Osteoblast (primary cell): ENCODE measurements at regions not wholly inside any gene's neighbourhood (a gene's known extent, or its start where the extent isn't known, plus 50 kb on each side); places are given as distances from the start of the nearest gene placed in this dataset.
A peak's percentile ranks its signal among the peaks of the same experiment; 100 is the strongest.

Source experiments
- DNase-seq: peaks from one replicate; pipeline ENCODE4 v3.0.0; 2011; ENCODE audit warnings: low spot score, mixed read lengths; ENCODE audit not compliant: insufficient read length; ENCODE audit errors: missing footprints
- H2AFZ ChIP-seq: 2 replicates; pipeline ENCODE4 v1.6.0; 2011; ENCODE audit warnings: mild to moderate bottlenecking, low read length
- H3K27ac ChIP-seq: 2 replicates; pipeline ENCODE4 v1.5.1; 2011; ENCODE audit warnings: mild to moderate bottlenecking, low read depth, low read length, moderate library complexity
- H3K27me3 ChIP-seq: 2 replicates; pipeline ENCODE4 v1.6.0; 2012; ENCODE audit warnings: mild to moderate bottlenecking, control low read depth, inconsistent platforms, low read length, moderate library complexity; ENCODE audit not compliant: insufficient read depth
- H3K36me3 ChIP-seq: 2 replicates; pipeline ENCODE4 v1.5.1; 2011; ENCODE audit warnings: mild to moderate bottlenecking, low read length, control low read depth, moderate library complexity; ENCODE audit not compliant: insufficient read depth
- H3K4me1 ChIP-seq: 2 replicates; pipeline ENCODE4 v1.5.1; 2011; ENCODE audit warnings: mild to moderate bottlenecking, low read length, control low read depth, moderate library complexity; ENCODE audit not compliant: insufficient read depth
- H3K4me2 ChIP-seq: 2 replicates; pipeline ENCODE4 v1.6.0; 2011; ENCODE audit warnings: mild to moderate bottlenecking, low read length; ENCODE audit not compliant: insufficient read depth
- H3K4me3 ChIP-seq: fragments of 200-600 bp; sonication (generic); 3 replicates; pipeline ENCODE4 v1.5.1; 2012; ENCODE audit warnings: mild to moderate bottlenecking, low read length, inconsistent platforms; ENCODE audit not compliant: insufficient read depth
- H3K79me2 ChIP-seq: 2 replicates; pipeline ENCODE4 v1.6.0; 2012; ENCODE audit warnings: mild to moderate bottlenecking, low read length, control low read depth, inconsistent platforms; ENCODE audit not compliant: insufficient read depth
- H3K9me3 ChIP-seq: 2 replicates; pipeline ENCODE4 v1.5.1; 2011; ENCODE audit warnings: low read depth, low read length, control low read depth
- H4K20me1 ChIP-seq: 2 replicates; pipeline ENCODE4 v1.6.0; 2012; ENCODE audit warnings: mild to moderate bottlenecking, low read length, control low read depth; ENCODE audit not compliant: insufficient read depth
- TF ChIP-seq, protein P1 (sequence below): IDR thresholded peaks from 2 replicates; pipeline ENCODE4 v1.5.1; 2011; ENCODE audit warnings: mild to moderate bottlenecking, low read depth, low read length, moderate library complexity; ENCODE audit errors: extremely low read depth

DNA sequence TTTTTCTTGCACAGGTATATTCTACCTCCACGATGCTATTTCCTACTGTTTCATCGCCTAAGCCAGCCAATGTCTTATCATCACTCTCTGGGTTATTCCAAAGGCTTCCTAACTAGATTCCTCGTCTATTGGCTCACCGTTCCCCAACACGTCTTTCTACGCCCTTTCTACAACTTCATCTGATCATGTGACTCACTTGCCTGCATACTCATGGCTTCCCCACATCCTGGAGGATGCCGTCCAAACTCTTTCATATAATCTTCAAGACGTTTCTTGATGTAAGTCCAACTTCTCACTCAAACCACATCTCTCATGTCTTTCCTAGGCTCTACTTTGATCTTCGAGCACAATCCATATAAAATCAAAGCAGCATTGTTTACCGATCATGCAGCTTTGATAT is 322.0 kb upstream of the PPARGC1A start:
- TF ChIP-seq, protein P1, sequence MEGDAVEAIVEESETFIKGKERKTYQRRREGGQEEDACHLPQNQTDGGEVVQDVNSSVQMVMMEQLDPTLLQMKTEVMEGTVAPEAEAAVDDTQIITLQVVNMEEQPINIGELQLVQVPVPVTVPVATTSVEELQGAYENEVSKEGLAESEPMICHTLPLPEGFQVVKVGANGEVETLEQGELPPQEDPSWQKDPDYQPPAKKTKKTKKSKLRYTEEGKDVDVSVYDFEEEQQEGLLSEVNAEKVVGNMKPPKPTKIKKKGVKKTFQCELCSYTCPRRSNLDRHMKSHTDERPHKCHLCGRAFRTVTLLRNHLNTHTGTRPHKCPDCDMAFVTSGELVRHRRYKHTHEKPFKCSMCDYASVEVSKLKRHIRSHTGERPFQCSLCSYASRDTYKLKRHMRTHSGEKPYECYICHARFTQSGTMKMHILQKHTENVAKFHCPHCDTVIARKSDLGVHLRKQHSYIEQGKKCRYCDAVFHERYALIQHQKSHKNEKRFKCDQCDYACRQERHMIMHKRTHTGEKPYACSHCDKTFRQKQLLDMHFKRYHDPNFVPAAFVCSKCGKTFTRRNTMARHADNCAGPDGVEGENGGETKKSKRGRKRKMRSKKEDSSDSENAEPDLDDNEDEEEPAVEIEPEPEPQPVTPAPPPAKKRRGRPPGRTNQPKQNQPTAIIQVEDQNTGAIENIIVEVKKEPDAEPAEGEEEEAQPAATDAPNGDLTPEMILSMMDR: no peak
- Histone ChIP-seq H3K27ac (peak overlapping the region; percentile 92), H3K4me1 (peaks cover 23% of the 10 kb centered on the region), H3K9me3 (no peaks in the 10 kb centered on the region), H3K4me3 (no peak overlapping the region), H3K27me3 (no peaks in the 10 kb centered on the region), H3K36me3 (no peaks in the 10 kb centered on the region), H2AFZ (peak overlapping the region; percentile 28), H3K4me2 (peak overlapping the region; percentile 12), H4K20me1 (no peaks in the 10 kb centered on the region), H3K79me2 (no peaks in the 10 kb centered on the region)
- DNase-seq: peak; percentile 66

GRCh38 chr4:24210332-24210902 is 320.6 kb upstream of the PPARGC1A start:
- Histone ChIP-seq H3K4me2 (peak overlapping the region; percentile 51), H3K4me3 (peak overlapping the region; percentile 7), H2AFZ (no peak overlapping the region), H3K27ac (peak overlapping the region; percentile 92), H4K20me1 (no peaks in the 10 kb centered on the region), H3K36me3 (no peaks in the 10 kb centered on the region), H3K79me2 (no peaks in the 10 kb centered on the region), H3K9me3 (no peaks in the 10 kb centered on the region), H3K27me3 (no peaks in the 10 kb centered on the region), H3K4me1 (peaks cover 23% of the 10 kb centered on the region)
- TF ChIP-seq, protein P1: no peak
- DNase-seq: peak; percentile 94

- no peaks in the 10 kb centered on the region for H3K36me3 ChIP-seq
- H3K4me1 ChIP-seq: peaks cover 23% of the 10 kb centered on the region
- no peaks in the 10 kb centered on the region for H3K79me2 ChIP-seq
- H3K4me2 ChIP-seq: no peak overlapping the region
- no peaks in the 10 kb centered on the region for H3K9me3 ChIP-seq
- TF ChIP-seq, protein P1: no peak
- no peaks in the 10 kb centered on the region for H4K20me1 ChIP-seq
- no peak overlapping the region for H2AFZ ChIP-seq
- no peak for DNase-seq
- H3K27ac ChIP-seq: peak overlapping the region; percentile 81
- H3K27me3 ChIP-seq: no peaks in the 10 kb centered on the region
- no peak overlapping the region for H3K4me3 ChIP-seq
These were observed 320.1 kb upstream of the PPARGC1A start for GRCh38 chr4:24209906-24210305.

DNA sequence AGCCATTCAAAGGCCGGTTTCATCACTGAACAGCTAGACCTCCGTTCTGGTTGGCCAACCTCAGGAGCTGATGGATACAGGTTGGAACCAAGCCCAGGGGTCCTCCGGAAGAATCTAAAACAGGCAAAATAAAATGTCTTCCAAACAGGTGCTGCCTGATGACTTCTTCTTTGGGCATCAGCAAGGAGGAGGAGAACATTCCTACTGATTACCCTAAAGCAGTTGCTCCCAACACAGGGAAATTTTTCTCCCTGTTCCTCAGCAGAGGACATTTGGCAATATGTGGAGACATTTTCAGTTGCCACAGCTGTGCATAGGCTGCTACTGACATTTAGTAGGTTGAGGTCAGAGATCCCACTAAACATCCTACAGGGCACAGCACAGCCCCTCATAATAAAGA is 319.3 kb upstream of the PPARGC1A start:
- no peaks in the 10 kb centered on the region for H3K36me3 ChIP-seq
- no peak for DNase-seq
- no peaks in the 10 kb centered on the region for H3K9me3 ChIP-seq
- H3K4me1 ChIP-seq: peaks cover 23% of the 10 kb centered on the region
- H2AFZ ChIP-seq: no peak overlapping the region
- no peak overlapping the region for H3K4me2 ChIP-seq
- H3K27ac ChIP-seq: peak overlapping the region; percentile 81
- no peaks in the 10 kb centered on the region for H3K27me3 ChIP-seq
- H3K79me2 ChIP-seq: no peaks in the 10 kb centered on the region
- H3K4me3 ChIP-seq: no peak overlapping the region
- H4K20me1 ChIP-seq: no peaks in the 10 kb centered on the region
- TF ChIP-seq, protein P1: no peak
